ENCODE measurements at regions not wholly inside any gene's neighbourhood (a gene's known extent, or its start where the extent isn't known, plus 50 kb on each side); places are given as distances from the start of the nearest gene placed in this dataset.
"Not testable (repeated sequence)": the region's sequence is repeated elsewhere in the genome, so short reads cannot be mapped to it uniquely, and the experiment has no call there.

GRCh38 chr13:83453723-83454122, 428.6 kb downstream of the SLITRK1 start:
- DNase-seq = no peak

GRCh38 chr13:83453300-83453699, 429.0 kb downstream of the SLITRK1 start:
- no peak for DNase-seq

GRCh38 chr13:83452292-83452950, 429.9 kb downstream of the SLITRK1 start:
- DNase-seq = no peak

- DNase-seq = no peak
Observed at GRCh38 chr13:83450591-83450990, 431.7 kb downstream of the SLITRK1 start.

- no peak for DNase-seq
Observed at GRCh38 chr13:83449668-83450395, 432.4 kb downstream of the SLITRK1 start.

GRCh38 chr13:83440465-83440864, 441.8 kb downstream of the SLITRK1 start:
- no peak for DNase-seq

- not testable (repeated sequence) for DNase-seq
Observed at GRCh38 chr13:83439464-83439863, 442.8 kb downstream of the SLITRK1 start.

- DNase-seq = no peak
Observed at GRCh38 chr13:83423861-83424260, 458.4 kb downstream of the SLITRK1 start.

GRCh38 chr13:83423381-83423780, 458.9 kb downstream of the SLITRK1 start:
- DNase-seq = no peak

GRCh38 chr13:83414393-83414792, 467.9 kb downstream of the SLITRK1 start:
- no peak for DNase-seq

- no peak for DNase-seq
Observed at GRCh38 chr13:83386609-83387008, 495.7 kb downstream of the SLITRK1 start.

- DNase-seq = no peak
Observed at GRCh38 chr13:83378908-83379307, 503.4 kb downstream of the SLITRK1 start.

GRCh38 chr13:83377491-83377890, 504.8 kb downstream of the SLITRK1 start:
- no peak for DNase-seq

- DNase-seq = no peak
Observed at GRCh38 chr13:83372786-83373185, 509.5 kb downstream of the SLITRK1 start.

- DNase-seq = no peak
Observed at GRCh38 chr13:83365723-83366122, 516.6 kb downstream of the SLITRK1 start.

GRCh38 chr13:83355041-83355440, 527.2 kb downstream of the SLITRK1 start:
- DNase-seq = no peak

GRCh38 chr13:83352391-83352790, 529.9 kb downstream of the SLITRK1 start:
- DNase-seq = no peak

GRCh38 chr13:83350569-83350968, 531.7 kb downstream of the SLITRK1 start:
- DNase-seq = no peak

- no peak for DNase-seq
Observed at GRCh38 chr13:83344518-83344917, 537.8 kb downstream of the SLITRK1 start.

GRCh38 chr13:83340170-83340569, 542.1 kb downstream of the SLITRK1 start:
- no peak for DNase-seq

- DNase-seq = no peak
Observed at GRCh38 chr13:83333614-83334388, 548.5 kb downstream of the SLITRK1 start.

- no peak for DNase-seq
Observed at GRCh38 chr13:83332751-83333150, 549.5 kb downstream of the SLITRK1 start.

- no peak for DNase-seq
Observed at GRCh38 chr13:83327091-83327490, 555.2 kb downstream of the SLITRK1 start.

Measured in NCI-H2107 (cell line).